Stimulated activated CD8-positive, alpha-beta memory T cell treated with anti-CD3 and anti-CD28 coated beads, Interleukin-4, amount 100 ng/mL, for 4 hours (primary cell): ENCODE measurements at regions not wholly inside any gene's neighbourhood (a gene's known extent, or its start where the extent isn't known, plus 50 kb on each side); places are given as distances from the start of the nearest gene placed in this dataset.
"Not testable (repeated sequence)": the region's sequence is repeated elsewhere in the genome, so short reads cannot be mapped to it uniquely, and the experiment has no call there.

Source experiments
- DNase-seq, 2 donors: peaks; one replicate each; pipeline ENCODE4 v3.0.0-alpha.2; 2020; ENCODE audit warnings: low read depth in 2 of 2, low spot score in 1 of 2

DNA sequence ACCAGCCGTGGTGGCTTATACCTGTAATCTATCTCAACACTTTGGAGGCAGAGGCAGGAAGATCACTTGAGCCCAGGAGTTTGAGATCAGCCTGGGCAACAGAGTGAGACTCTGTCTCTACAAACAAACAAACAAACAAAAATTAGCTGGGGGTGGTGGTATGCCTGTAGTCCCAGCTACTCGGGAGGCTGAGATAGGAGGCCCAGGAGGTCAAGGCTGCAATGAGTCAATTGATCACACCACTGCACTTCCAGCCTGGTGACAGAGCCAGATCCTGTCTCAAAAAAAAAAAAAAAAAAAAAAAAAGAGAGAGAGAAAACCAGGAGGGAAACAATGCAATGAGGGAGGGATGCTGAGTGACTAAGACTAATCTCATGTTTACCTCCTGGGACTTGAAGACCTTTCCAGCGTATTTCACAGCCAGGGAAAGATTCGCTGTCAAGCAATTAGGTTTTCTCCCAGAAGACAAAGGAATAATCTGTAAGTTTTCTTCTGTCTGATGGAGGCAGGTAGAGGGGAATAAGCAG lies 51.1 kb upstream of the MIER3 start:
- no peak for DNase-seq

- DNase-seq, result not testable (repeated sequence)
Observed at GRCh38 chr5:57003566-57003965, 51.6 kb upstream of the MIER3 start.

DNA sequence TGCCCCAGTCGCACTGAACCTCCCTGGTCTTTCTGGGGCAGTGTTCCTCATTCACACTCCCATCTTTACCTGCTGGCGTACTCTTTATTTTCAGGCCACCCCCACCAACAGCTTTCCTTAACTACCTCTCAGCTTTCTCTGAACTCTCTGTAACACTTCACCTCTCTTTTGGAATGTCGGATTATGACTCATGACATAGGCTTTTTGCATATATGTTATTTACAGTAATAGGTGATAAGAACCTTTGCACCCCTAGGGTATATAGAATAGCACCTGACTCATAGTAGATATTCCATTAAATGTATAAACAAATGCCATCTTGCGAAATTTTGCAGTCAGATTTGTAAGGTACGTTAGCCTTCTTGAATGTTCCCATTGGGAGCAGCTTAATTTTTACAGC lies 52.9 kb upstream of the MIER3 start:
- no peak for DNase-seq

GRCh38 chr5:57007344-57007743 lies 55.4 kb upstream of the MIER3 start:
- no peak for DNase-seq

GRCh38 chr5:57009811-57010210 lies 57.9 kb upstream of the MIER3 start:
- DNase-seq, result no peak

GRCh38 chr5:57010786-57011185 lies 58.9 kb upstream of the MIER3 start:
- DNase-seq, result no peak

DNA sequence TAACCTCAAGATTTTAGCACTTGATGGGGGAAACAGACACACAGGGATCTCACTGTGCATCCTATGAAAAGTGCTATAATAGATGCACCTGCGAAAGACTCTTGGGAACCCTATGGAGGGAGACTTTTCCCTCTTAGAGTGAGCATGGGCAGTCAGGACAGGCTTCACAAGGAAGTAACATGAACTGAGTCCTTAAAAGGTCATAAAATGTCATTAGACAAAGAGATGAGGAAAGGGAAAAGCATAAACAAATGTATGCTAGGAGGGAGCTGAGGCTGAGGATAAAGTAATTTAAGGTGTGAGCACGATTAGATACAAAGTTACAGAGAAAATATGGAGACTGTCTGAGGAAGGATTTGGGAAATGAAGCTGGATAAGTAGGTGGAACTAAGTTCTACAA lies 60.6 kb upstream of the MIER3 start:
- no peak for DNase-seq

GRCh38 chr5:57025961-57026360 lies 74.0 kb upstream of the MIER3 start:
- DNase-seq, result no peak

DNA sequence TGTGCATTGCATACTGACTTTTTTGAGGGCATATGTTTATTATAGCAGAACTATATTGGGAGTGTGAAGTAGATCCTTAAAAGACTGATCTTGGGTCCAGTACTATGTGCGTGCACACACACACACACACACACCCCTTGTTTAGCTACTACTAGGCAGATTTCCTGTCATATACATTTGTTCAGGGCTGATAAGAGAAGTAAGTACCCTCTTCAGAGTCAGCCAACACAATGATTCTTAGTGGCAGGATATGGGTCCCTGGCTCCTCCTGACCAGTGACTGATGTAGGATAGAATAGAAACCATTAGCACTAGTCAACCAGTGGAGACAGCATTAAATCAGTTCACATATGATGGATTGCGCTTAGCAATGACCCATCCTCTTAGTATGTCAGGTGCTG lies 76.2 kb upstream of the MIER3 start:
- DNase-seq, result no peak

DNA sequence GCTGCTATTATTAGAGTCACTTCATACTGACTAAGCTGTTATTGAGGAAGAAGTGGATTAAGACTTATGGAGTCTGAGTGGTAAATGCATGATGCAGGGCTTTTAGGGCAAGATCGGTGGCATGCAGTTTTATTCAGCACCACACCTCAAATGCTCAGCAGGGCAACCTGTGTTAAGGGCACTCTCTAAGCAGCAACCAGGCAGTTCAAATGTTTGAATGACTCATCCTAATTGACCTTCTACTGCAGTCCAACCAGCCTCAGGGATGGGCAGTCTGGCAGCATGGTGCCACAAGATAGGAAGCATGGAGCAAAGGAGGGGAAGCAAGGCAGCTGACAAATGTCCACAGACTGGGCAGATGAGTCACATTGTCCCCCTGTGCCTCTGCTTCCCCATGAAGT lies 80.2 kb upstream of the MIER3 start:
- DNase-seq, result no peak

DNA sequence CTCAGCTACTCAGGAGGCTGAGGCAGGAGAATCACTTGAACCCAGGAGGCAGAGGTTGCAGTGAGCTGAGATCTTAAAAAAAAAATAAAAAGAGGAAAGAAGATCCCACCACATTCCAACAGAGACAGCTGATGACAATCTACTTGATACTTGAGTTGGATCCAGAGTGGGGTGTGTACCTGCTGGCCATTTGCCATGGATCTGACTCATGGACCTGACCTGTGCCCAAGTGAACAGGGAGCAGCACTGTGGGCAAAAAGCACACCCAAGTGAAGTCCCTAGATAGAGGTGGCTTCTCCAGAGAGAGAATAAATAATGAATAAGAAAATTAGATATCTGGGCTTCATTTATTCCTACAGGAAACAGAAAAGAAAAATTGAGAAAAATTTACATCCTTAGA lies 81.2 kb upstream of the MIER3 start:
- DNase-seq, result no peak

- no peak for DNase-seq
Observed at GRCh38 chr5:57033503-57033902, 81.6 kb upstream of the MIER3 start.

- DNase-seq, result no peak
Observed at GRCh38 chr5:57034201-57034916, 82.4 kb upstream of the MIER3 start.

GRCh38 chr5:57035955-57036354 lies 84.0 kb upstream of the MIER3 start:
- DNase-seq, result no peak

DNA sequence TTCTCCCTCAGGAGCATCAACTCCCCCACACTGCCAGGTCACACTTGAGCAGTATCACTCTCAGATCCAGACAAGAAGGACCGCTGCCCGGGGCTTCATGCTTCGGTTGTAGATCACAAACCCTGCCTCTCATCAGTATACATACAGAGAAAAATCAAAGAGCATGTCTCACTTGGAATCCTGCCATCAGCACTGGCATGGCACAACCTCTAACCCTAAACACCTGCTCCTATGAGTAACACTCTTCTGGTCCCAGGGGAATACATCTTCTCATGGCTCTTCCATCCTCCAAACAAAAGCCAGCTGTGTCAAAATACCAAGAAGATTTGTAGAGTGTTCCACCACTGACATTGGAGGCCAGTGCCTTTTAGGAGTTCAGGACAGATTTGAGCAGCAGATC lies 84.8 kb upstream of the MIER3 start:
- no peak for DNase-seq

GRCh38 chr5:57037355-57037754 lies 85.4 kb upstream of the MIER3 start:
- no peak for DNase-seq

DNA sequence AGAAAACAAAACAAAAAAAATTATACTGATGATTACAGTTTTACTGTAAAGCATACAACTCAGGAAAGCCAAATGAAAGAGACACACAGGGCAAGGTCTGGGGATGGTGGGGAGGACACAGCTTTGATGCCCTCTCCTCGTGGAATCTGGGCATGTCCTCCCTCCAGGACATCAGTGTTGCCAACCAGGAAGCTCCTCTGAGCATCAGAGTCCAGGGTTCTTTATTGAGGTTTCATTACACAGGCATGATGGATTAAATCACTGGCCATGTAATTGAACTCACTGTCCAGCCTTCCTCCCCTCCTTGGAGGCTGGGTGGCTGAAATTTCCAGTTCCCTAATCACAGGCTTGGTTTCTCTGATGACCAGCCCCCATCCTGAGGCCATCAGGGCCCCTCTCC lies 89.6 kb upstream of the MIER3 start:
- DNase-seq, result no peak

- no peak for DNase-seq
Observed at GRCh38 chr5:57042524-57042931, 90.6 kb upstream of the MIER3 start.

GRCh38 chr5:57054135-57054534 lies 102.2 kb upstream of the MIER3 start:
- DNase-seq, result no peak

GRCh38 chr5:57054671-57055070 lies 102.7 kb upstream of the MIER3 start:
- no peak for DNase-seq

GRCh38 chr5:57055731-57056130 lies 103.8 kb upstream of the MIER3 start:
- DNase-seq, result no peak

GRCh38 chr5:57063773-57064172 lies 110.1 kb upstream of the GPBP1 start:
- no peak for DNase-seq

GRCh38 chr5:57066924-57067596 lies 106.8 kb upstream of the GPBP1 start:
- no peak for DNase-seq
